ENCODE measurements at regions not wholly inside any gene's neighbourhood (a gene's known extent, or its start where the extent isn't known, plus 50 kb on each side); places are given as distances from the start of the nearest gene placed in this dataset.

GRCh38 chrX:122004127-122004526 lies 956.7 kb downstream of the GLUD2 start:
- H3K9me3 Mint-ChIP-seq: peaks cover 6% of the 10 kb centered on the region
- no peaks in the 10 kb centered on the region for H3K27me3 Mint-ChIP-seq (ENCODE audit: low read depth)
- H3K27ac Mint-ChIP-seq (ENCODE audit: unreplicated experiment): no peak overlapping the region
- peaks cover 5% of the 10 kb centered on the region for H3K36me3 Mint-ChIP-seq (ENCODE audit: low read depth)
- no peak for DNase-seq (ENCODE audit: low read depth, low spot score)
- no peak for TF ChIP-seq CTCF (conservative IDR thresholded peaks at IDR 0.05)
- no peaks in the 10 kb centered on the region for H3K4me1 Mint-ChIP-seq
- no peak overlapping the region for H3K4me3 Mint-ChIP-seq

- no peaks in the 10 kb centered on the region for H3K36me3 Mint-ChIP-seq (ENCODE audit: low read depth)
- H3K9me3 Mint-ChIP-seq: peaks cover 7% of the 10 kb centered on the region
- H3K4me1 Mint-ChIP-seq: no peaks in the 10 kb centered on the region
- TF ChIP-seq CTCF (conservative IDR thresholded peaks at IDR 0.05): no peak
- H3K27me3 Mint-ChIP-seq (ENCODE audit: low read depth): no peaks in the 10 kb centered on the region
- no peak overlapping the region for H3K4me3 Mint-ChIP-seq
- no peak for DNase-seq (ENCODE audit: low read depth, low spot score)
- no peak overlapping the region for H3K27ac Mint-ChIP-seq (ENCODE audit: unreplicated experiment)
Observed at GRCh38 chrX:122026665-122027064, 979.3 kb downstream of the GLUD2 start.

GRCh38 chrX:122046226-122046625 lies 998.8 kb downstream of the GLUD2 start:
- H3K27ac Mint-ChIP-seq (ENCODE audit: unreplicated experiment): no peak overlapping the region
- DNase-seq (ENCODE audit: low read depth, low spot score): no peak
- no peak for TF ChIP-seq CTCF (conservative IDR thresholded peaks at IDR 0.05)
- peaks cover 10% of the 10 kb centered on the region for H3K9me3 Mint-ChIP-seq
- H3K36me3 Mint-ChIP-seq (ENCODE audit: low read depth): no peaks in the 10 kb centered on the region
- no peak overlapping the region for H3K4me3 Mint-ChIP-seq
- no peaks in the 10 kb centered on the region for H3K4me1 Mint-ChIP-seq
- H3K27me3 Mint-ChIP-seq (ENCODE audit: low read depth): no peaks in the 10 kb centered on the region

- Mint-ChIP-seq H3K27me3 (ENCODE audit: low read depth) (no peaks in the 10 kb centered on the region), H3K9me3 (peaks cover 8% of the 10 kb centered on the region)
Observed at GRCh38 chrX:122046815-122047214, 999.4 kb downstream of the GLUD2 start.

GRCh38 chrX:122047261-122047660 lies 999.9 kb downstream of the GLUD2 start:
- Mint-ChIP-seq H3K9me3 (peaks cover 8% of the 10 kb centered on the region), H3K4me1 (no peaks in the 10 kb centered on the region), H3K36me3 (ENCODE audit: low read depth) (no peaks in the 10 kb centered on the region), H3K27me3 (ENCODE audit: low read depth) (no peaks in the 10 kb centered on the region), H3K27ac (ENCODE audit: unreplicated experiment) (no peak overlapping the region), H3K4me3 (no peak overlapping the region)
- no peak for DNase-seq (ENCODE audit: low read depth, low spot score)
- no peak for TF ChIP-seq CTCF (conservative IDR thresholded peaks at IDR 0.05)

More at GRCh38 chrX:122046815-122047214, 999.4 kb downstream of the GLUD2 start:
- no peak overlapping the region for H3K4me3 Mint-ChIP-seq
- H3K36me3 Mint-ChIP-seq (ENCODE audit: low read depth): no peaks in the 10 kb centered on the region
- no peak for DNase-seq (ENCODE audit: low read depth, low spot score)
- TF ChIP-seq CTCF (conservative IDR thresholded peaks at IDR 0.05): no peak
- H3K27ac Mint-ChIP-seq (ENCODE audit: unreplicated experiment): no peak overlapping the region
- no peaks in the 10 kb centered on the region for H3K4me1 Mint-ChIP-seq

- no peaks in the 10 kb centered on the region for H3K27me3 Mint-ChIP-seq (ENCODE audit: low read depth)
- no peak overlapping the region for H3K27ac Mint-ChIP-seq (ENCODE audit: unreplicated experiment)
- no peak overlapping the region for H3K4me3 Mint-ChIP-seq
- no peaks in the 10 kb centered on the region for H3K4me1 Mint-ChIP-seq
- H3K9me3 Mint-ChIP-seq: peaks cover 17% of the 10 kb centered on the region
- DNase-seq (ENCODE audit: low read depth, low spot score): no peak
- no peaks in the 10 kb centered on the region for H3K36me3 Mint-ChIP-seq (ENCODE audit: low read depth)
- TF ChIP-seq CTCF (conservative IDR thresholded peaks at IDR 0.05): no peak
Observed at GRCh38 chrX:122055460-122055859, 1008.0 kb downstream of the GLUD2 start.

Data from neural crest cell (in vitro differentiated cells).